HEK293T (cell line): ENCODE measurements at regions not wholly inside any gene's neighbourhood (a gene's known extent, or its start where the extent isn't known, plus 50 kb on each side); places are given as distances from the start of the nearest gene placed in this dataset.

ENCODE experiments used
- BHLHE40 ChIP-seq: fragments of 450-650 bp; IDR thresholded peaks from 2 replicates; pipeline ENCODE4 v1.6.1; 2016; ENCODE audit warnings: mild to moderate bottlenecking, moderate library complexity, borderline replicate concordance
- ELF4 ChIP-seq: fragments of 450-650 bp; IDR thresholded peaks from 2 replicates; pipeline ENCODE4 v1.6.1; 2017; ENCODE audit warnings: antibody characterized with exemption
- FOXK2 ChIP-seq: fragments of 450-650 bp; IDR thresholded peaks from 2 replicates; pipeline ENCODE4 v1.6.1; 2016; ENCODE audit warnings: mild to moderate bottlenecking
- PKNOX1 ChIP-seq: fragments of 450-650 bp; IDR thresholded peaks from 2 replicates; pipeline ENCODE4 v1.6.1; 2016
- SP1 ChIP-seq: fragments of 450-650 bp; IDR thresholded peaks from 2 replicates; pipeline ENCODE4 v1.6.1; 2017

GRCh38 chr2:128564131-128564530, 245.5 kb upstream of the HS6ST1 start:
- TF ChIP-seq PKNOX1 (no peak), SP1 (no peak), FOXK2 (no peak), BHLHE40 (no peak), ELF4 (no peak)
